ENCODE measurements at regions not wholly inside any gene's neighbourhood (a gene's known extent, or its start where the extent isn't known, plus 50 kb on each side); places are given as distances from the start of the nearest gene placed in this dataset.

DNA sequence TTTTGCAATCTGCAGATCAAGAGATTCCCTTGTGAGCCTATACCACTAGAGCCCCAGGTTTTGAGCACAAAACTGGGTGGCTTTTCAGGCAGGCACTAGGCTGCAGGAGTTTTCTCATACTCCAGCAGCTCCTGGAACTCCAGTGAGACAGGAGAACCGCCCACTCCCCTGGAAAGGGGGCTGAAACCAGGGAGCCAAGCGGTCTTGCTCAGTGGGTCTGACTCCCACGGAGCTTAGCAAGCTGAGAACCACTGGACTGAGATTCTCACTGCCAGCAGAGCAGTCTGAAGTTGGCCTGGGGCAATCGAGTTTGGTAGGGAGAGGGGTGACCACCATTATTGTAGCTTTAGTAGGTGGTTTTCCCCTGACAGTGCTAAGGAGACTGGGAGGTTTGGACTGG, 313.8 kb upstream of the TEX13C start:
- Mint-ChIP-seq H3K4me3 (ENCODE audit: unreplicated experiment) (no peak overlapping the region), H3K9me3 (ENCODE audit: unreplicated experiment) (peaks cover 1% of the 10 kb centered on the region), H3K4me1 (ENCODE audit: low read depth, unreplicated experiment) (no peaks in the 10 kb centered on the region), H3K27ac (ENCODE audit: unreplicated experiment) (no peak overlapping the region), H3K36me3 (ENCODE audit: unreplicated experiment) (no peaks in the 10 kb centered on the region), H3K27me3 (ENCODE audit: unreplicated experiment) (no peaks in the 10 kb centered on the region)
- no peak for TF ChIP-seq CTCF (IDR thresholded peaks at IDR 0.05; ENCODE audit: partially characterized antibody, unreplicated experiment)
- DNase-seq, result no peak

- Mint-ChIP-seq H3K4me1 (ENCODE audit: low read depth, unreplicated experiment) (no peaks in the 10 kb centered on the region), H3K36me3 (ENCODE audit: unreplicated experiment) (no peaks in the 10 kb centered on the region), H3K27me3 (ENCODE audit: unreplicated experiment) (no peaks in the 10 kb centered on the region), H3K9me3 (ENCODE audit: unreplicated experiment) (peaks cover 1% of the 10 kb centered on the region), H3K4me3 (ENCODE audit: unreplicated experiment) (no peak overlapping the region), H3K27ac (ENCODE audit: unreplicated experiment) (no peak overlapping the region)
- no peak for TF ChIP-seq CTCF (IDR thresholded peaks at IDR 0.05; ENCODE audit: partially characterized antibody, unreplicated experiment)
- DNase-seq, result no peak
Measured at GRCh38 chrX:125006704-125007103, 313.0 kb upstream of the TEX13C start.

DNA sequence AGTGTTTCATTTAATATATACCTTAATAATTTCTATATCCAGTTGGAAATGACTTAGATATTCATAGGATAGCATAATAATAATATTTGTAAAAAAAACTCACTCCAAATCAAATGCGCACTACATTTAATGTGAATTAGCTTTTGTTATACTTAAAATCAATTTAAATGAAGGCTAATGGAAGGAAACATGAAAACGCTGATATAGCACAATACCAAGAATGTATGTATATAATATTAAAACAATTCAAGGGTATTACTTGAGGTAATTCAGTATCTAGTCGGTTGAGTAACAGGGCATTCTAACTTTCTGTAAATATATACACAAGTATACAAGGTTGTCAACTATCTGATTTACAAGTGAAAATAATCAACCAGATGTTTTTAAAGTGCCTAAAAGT, 307.1 kb upstream of the TEX13C start:
- no peak overlapping the region for H3K27ac Mint-ChIP-seq (ENCODE audit: unreplicated experiment)
- no peaks in the 10 kb centered on the region for H3K27me3 Mint-ChIP-seq (ENCODE audit: unreplicated experiment)
- no peak overlapping the region for H3K4me3 Mint-ChIP-seq (ENCODE audit: unreplicated experiment)
- H3K9me3 Mint-ChIP-seq (ENCODE audit: unreplicated experiment), result peaks cover 1% of the 10 kb centered on the region
- no peaks in the 10 kb centered on the region for H3K36me3 Mint-ChIP-seq (ENCODE audit: unreplicated experiment)
- DNase-seq, result no peak
- no peaks in the 10 kb centered on the region for H3K4me1 Mint-ChIP-seq (ENCODE audit: low read depth, unreplicated experiment)
- TF ChIP-seq CTCF (IDR thresholded peaks at IDR 0.05; ENCODE audit: partially characterized antibody, unreplicated experiment), result no peak

- Mint-ChIP-seq H3K27me3 (ENCODE audit: unreplicated experiment) (peaks cover 2% of the 10 kb centered on the region), H3K27ac (ENCODE audit: unreplicated experiment) (no peak overlapping the region), H3K36me3 (ENCODE audit: unreplicated experiment) (no peaks in the 10 kb centered on the region), H3K9me3 (ENCODE audit: unreplicated experiment) (no peaks in the 10 kb centered on the region), H3K4me1 (ENCODE audit: low read depth, unreplicated experiment) (no peaks in the 10 kb centered on the region), H3K4me3 (ENCODE audit: unreplicated experiment) (no peak overlapping the region)
- TF ChIP-seq CTCF (IDR thresholded peaks at IDR 0.05; ENCODE audit: partially characterized antibody, unreplicated experiment), result no peak
- DNase-seq, result no peak
Measured at GRCh38 chrX:125029131-125029530, 290.5 kb upstream of the TEX13C start.
